Activated naive CD8-positive, alpha-beta T cell treated with anti-CD3 and anti-CD28 coated beads for 36 hours (primary cell): ENCODE measurements at regions not wholly inside any gene's neighbourhood (a gene's known extent, or its start where the extent isn't known, plus 50 kb on each side); places are given as distances from the start of the nearest gene placed in this dataset.

Experiments
- DNase-seq: peaks from one replicate; pipeline ENCODE4 v3.0.0; 2021
- H3K27ac Mint-ChIP-seq: one replicate; pipeline ENCODE4 v1.8.0; 2022; ENCODE audit warnings: mild to moderate bottlenecking, moderate library complexity, mixed read lengths
- H3K27me3 Mint-ChIP-seq: one replicate; pipeline ENCODE4 v1.8.0; 2022; ENCODE audit warnings: mild to moderate bottlenecking, mixed read lengths
- H3K36me3 Mint-ChIP-seq: one replicate; pipeline ENCODE4 v1.8.0; 2021; ENCODE audit warnings: mild to moderate bottlenecking, mixed read lengths
- H3K4me1 Mint-ChIP-seq: one replicate; pipeline ENCODE4 v1.8.0; 2021; ENCODE audit warnings: mixed read lengths
- H3K4me3 Mint-ChIP-seq: one replicate; pipeline ENCODE4 v1.8.0; 2022; ENCODE audit warnings: mild to moderate bottlenecking, moderate library complexity, mixed read lengths
- H3K9me3 Mint-ChIP-seq: one replicate; pipeline ENCODE4 v1.8.0; 2022; ENCODE audit warnings: mixed read lengths

DNA sequence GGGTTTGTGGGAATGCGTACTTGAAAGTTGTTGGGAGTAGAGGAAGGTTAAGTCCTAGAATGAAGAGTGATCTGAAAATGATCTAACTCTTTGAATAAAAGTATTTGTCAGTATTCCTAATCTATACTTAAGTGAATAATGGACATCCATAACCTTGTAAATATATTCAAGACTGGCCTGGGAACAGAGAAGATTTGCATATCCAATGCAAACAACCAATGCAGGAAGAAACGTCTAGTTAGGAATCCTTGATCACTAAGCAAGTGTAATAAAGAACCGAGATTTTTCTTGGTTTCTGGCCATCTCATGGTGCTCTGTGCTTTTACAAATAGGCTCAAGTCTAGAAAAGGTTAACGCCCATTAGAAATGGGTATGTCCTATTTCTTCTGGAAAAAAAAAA is 157.1 kb downstream of the RAB11FIP2 start:
- Mint-ChIP-seq H3K27me3 (peaks cover 42% of the 10 kb centered on the region), H3K4me3 (no peak overlapping the region), H3K27ac (no peak overlapping the region), H3K4me1 (peaks cover 2% of the 10 kb centered on the region), H3K36me3 (no peaks in the 10 kb centered on the region), H3K9me3 (no peaks in the 10 kb centered on the region)
- DNase-seq = no peak

DNA sequence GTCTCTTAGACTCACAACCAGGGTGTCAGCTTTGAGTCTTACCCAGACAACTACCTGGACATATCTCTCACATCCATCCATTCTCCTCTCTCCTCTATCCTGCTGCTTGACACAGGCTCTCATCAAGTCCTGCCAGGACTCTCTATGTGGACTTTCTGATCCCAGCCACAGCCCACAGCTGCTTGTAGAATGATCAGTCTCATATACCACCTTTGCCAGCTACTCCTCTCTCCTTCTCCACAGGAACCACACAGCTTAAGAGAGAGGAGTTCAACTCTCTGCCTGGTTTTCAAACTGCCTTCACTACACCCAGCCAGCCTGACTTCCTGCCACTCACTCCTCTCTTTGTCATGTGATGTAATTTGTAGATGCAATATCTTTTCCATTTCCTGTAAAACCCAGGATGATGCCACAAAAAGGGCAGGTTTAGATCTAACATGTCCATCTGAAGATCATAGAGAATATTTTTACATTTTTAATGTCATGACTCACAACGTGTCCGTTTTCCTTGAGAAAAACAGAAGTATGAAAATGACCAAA is 154.0 kb downstream of the RAB11FIP2 start:
- H3K36me3 Mint-ChIP-seq = no peaks in the 10 kb centered on the region
- no peak for DNase-seq
- H3K4me1 Mint-ChIP-seq = peaks cover 2% of the 10 kb centered on the region

DNA sequence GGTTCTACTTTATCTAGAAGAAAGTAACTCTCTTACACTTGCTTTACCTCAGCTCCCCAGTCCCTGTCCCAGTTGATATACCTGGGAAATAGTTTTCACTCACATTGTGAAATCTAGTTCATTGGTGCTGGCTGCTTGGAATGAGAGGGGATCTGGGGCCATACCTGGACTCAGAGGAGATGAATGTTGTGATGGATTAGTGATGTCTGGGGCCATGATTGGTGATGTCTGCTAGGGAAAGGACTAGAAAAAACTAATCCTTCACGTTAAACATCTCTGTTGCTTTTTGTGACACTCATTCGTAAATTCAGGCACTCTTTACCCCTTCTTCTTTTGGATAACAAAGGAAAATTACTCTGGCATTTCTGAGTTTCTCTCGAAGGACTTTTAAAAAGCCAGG is 152.4 kb downstream of the RAB11FIP2 start:
- Mint-ChIP-seq H3K4me3 (no peak overlapping the region), H3K4me1 (peaks cover 2% of the 10 kb centered on the region), H3K27ac (no peak overlapping the region), H3K27me3 (peaks cover 23% of the 10 kb centered on the region), H3K36me3 (no peaks in the 10 kb centered on the region), H3K9me3 (peaks cover 6% of the 10 kb centered on the region)
- no peak for DNase-seq

More for the DNA sequence above, 154.0 kb downstream of the RAB11FIP2 start:
- H3K9me3 Mint-ChIP-seq = peaks cover 6% of the 10 kb centered on the region
- no peak overlapping the region for H3K4me3 Mint-ChIP-seq
- H3K27me3 Mint-ChIP-seq = peaks cover 31% of the 10 kb centered on the region
- H3K27ac Mint-ChIP-seq = no peak overlapping the region

DNA sequence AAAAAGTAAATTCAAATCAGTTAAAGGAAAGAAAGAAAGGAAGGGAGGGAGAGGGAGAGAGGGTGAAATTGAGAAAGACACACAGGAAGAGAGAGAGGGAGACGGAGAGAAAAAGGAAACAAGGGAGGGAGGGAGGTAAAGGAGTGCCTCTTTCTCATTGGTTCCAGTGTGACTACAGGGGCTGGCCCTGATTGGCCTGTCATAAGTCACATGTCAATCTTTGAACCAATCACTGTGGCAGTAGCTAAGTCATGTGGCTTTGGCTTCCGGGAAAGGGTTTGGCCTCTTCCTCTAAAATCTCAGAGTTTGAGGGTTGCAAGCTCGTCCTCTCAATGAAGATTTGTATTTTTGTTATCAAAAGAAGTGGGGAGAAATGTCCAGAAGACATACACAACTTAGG is 150.2 kb downstream of the RAB11FIP2 start:
- H3K4me1 Mint-ChIP-seq = peaks cover 2% of the 10 kb centered on the region
- DNase-seq = no peak
- H3K27ac Mint-ChIP-seq = no peak overlapping the region
- peaks cover 21% of the 10 kb centered on the region for H3K27me3 Mint-ChIP-seq
- no peak overlapping the region for H3K4me3 Mint-ChIP-seq
- no peaks in the 10 kb centered on the region for H3K36me3 Mint-ChIP-seq
- peaks cover 6% of the 10 kb centered on the region for H3K9me3 Mint-ChIP-seq

DNA sequence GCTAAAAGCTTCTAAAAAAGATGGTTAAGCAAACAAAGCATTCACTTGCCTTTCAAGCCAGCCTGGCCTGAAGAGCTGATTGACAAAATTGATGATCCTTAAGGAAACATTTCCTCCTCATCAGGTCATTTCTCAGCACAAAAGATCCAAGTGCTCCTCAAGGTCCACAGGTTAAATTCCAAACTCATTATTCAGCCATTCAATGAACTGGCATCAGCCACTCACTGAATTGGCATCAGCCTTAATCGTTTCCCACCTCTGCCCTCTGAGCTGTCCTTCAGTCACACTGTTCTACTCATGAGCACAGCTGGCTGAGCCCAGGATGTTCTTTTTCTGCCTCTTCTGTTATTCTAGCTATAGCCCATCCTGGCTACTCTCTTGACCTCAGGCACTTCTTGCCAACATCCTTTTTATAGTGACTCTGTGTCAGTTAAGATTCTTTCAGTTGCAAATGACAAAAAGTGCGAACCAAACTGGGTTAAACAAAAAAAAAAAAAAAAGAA is 147.5 kb downstream of the RAB11FIP2 start:
- H3K4me1 Mint-ChIP-seq = no peaks in the 10 kb centered on the region

DNA sequence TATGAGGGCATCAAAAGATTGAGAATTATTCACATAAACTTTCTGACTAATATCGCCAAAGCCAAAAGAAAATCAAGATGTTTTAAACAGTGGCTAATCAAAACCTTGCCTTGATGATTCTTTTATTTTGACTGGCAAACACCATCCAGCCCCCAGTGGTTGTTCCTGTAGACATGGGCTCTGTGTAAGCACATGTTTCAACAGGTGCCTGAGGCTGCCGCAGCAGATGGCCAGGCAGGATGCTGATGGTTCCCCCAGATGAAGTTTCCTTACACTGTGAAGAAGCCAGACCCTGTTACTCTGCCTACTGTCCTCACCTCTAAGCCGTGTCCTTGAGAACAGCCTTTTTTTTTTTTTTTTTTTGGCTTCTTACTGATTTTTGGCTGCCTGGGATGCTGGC is 146.5 kb downstream of the RAB11FIP2 start:
- peaks cover 11% of the 10 kb centered on the region for H3K27me3 Mint-ChIP-seq
- no peaks in the 10 kb centered on the region for H3K4me1 Mint-ChIP-seq
- H3K9me3 Mint-ChIP-seq = peaks cover 6% of the 10 kb centered on the region
- DNase-seq = no peak
- no peaks in the 10 kb centered on the region for H3K36me3 Mint-ChIP-seq
- H3K27ac Mint-ChIP-seq = no peak overlapping the region
- H3K4me3 Mint-ChIP-seq = no peak overlapping the region

More for the DNA sequence above, 147.5 kb downstream of the RAB11FIP2 start:
- Mint-ChIP-seq H3K27me3 (peaks cover 7% of the 10 kb centered on the region), H3K27ac (no peak overlapping the region), H3K4me3 (no peak overlapping the region), H3K9me3 (peaks cover 6% of the 10 kb centered on the region), H3K36me3 (no peaks in the 10 kb centered on the region)
- DNase-seq = no peak

DNA sequence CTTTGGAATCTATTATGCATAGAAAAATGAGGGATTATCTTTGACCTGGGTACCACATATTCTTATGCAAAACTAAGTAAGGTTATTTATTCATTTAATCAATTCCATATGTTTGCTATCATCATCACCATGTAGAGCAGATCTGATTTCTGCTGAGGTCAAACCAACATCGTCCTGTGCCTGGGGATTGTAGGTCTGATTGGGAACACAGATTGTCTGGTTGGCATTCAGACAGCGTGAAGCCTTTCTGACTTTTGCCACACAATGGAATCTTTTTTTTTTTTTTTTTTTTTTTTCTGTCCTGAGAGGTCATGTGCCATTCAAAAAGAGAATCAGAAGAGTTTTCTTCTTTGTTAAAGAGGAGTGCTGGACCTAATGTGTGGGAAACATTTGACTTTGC is 142.9 kb downstream of the RAB11FIP2 start:
- Mint-ChIP-seq H3K4me3 (no peak overlapping the region), H3K36me3 (no peaks in the 10 kb centered on the region), H3K4me1 (no peaks in the 10 kb centered on the region), H3K27me3 (peaks cover 29% of the 10 kb centered on the region), H3K9me3 (no peaks in the 10 kb centered on the region), H3K27ac (no peak overlapping the region)
- no peak for DNase-seq

DNA sequence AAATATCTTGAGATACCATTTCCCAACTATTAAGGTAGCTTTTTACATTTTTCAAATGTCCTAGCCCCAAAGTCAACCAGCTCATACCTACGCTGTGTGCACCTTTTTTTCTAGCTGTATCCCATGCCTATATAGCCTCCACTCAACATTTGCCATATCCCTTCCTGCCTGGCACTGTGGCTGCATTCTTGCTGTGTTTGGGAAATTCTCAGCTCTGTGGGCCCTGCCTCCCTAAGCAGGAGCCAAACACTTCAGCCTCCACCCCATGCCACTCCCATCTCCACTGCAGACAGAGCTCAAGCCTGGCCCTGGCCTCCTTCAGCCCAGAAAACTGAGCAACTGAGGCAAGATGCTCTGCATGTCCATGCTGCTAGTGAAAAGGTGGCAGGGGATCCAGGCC is 141.3 kb downstream of the RAB11FIP2 start:
- H3K9me3 Mint-ChIP-seq = no peaks in the 10 kb centered on the region
- no peaks in the 10 kb centered on the region for H3K4me1 Mint-ChIP-seq
- no peak for DNase-seq
- H3K27me3 Mint-ChIP-seq = peaks cover 37% of the 10 kb centered on the region
- H3K4me3 Mint-ChIP-seq = no peak overlapping the region
- no peaks in the 10 kb centered on the region for H3K36me3 Mint-ChIP-seq
- H3K27ac Mint-ChIP-seq = no peak overlapping the region

DNA sequence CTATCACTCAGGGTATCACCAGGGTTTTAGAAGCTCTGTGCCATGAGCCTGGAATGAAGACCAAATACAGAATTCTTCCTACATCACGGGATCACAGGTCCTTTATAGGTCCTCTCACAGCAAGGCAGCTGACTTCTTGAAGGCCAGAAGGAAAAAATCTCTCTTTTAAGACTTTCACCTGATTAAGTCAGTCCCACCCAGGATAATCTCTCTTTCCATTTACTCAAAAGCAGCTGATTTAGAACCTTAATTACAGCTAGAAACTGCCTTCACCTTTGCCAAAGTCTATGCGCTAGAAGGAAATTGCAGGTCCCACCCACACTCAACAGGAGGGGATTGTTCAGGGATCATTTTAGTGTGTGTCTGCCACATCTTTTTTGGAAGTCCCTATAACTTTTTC is 135.1 kb downstream of the RAB11FIP2 start:
- no peak overlapping the region for H3K4me3 Mint-ChIP-seq
- no peaks in the 10 kb centered on the region for H3K9me3 Mint-ChIP-seq
- no peak overlapping the region for H3K27ac Mint-ChIP-seq
- H3K4me1 Mint-ChIP-seq = no peaks in the 10 kb centered on the region
- no peak for DNase-seq
- H3K27me3 Mint-ChIP-seq = peaks cover 46% of the 10 kb centered on the region
- H3K36me3 Mint-ChIP-seq = no peaks in the 10 kb centered on the region

DNA sequence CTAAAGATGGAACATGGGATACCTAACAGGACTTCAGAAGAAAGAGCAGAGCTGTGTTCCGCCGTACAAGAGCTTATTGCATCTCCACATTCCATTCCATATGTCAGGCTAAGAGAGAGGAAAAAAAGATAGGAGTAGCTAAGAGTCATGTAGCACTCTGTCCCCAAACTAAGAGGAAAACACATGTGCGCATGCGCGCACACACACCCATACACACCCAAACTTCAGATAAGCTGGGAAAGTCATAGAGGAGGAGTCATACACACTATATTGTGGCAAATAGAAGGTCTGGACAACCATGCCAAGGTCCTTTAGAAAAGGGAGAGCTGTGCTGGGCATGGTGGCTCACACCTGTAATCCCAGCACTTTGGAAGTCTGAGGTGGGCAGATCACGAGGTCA is 132.4 kb downstream of the RAB11FIP2 start:
- Mint-ChIP-seq H3K36me3 (no peaks in the 10 kb centered on the region), H3K9me3 (no peaks in the 10 kb centered on the region), H3K4me1 (no peaks in the 10 kb centered on the region), H3K4me3 (no peak overlapping the region), H3K27me3 (peaks cover 34% of the 10 kb centered on the region), H3K27ac (no peak overlapping the region)
- no peak for DNase-seq

DNA sequence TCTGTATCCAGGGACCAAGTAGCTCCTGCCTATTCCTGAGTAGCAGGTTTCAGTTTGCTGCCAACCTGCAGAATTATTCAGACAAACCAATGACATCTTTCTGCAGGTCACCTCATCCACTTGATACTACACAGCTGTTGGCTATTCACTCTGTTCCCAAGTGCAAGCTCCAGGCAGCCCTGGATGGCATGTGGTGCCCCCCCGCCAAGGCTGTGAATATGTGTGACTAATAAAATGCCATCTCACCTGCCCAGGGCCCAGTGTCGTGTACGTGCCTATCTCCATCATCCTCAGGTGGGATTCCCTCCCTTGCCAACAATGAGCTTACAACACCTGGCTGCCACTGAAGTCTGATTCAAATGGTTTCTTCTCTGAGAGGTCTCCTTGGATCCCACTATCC is 125.8 kb downstream of the RAB11FIP2 start:
- Mint-ChIP-seq H3K4me1 (no peaks in the 10 kb centered on the region), H3K27me3 (no peaks in the 10 kb centered on the region), H3K4me3 (no peak overlapping the region), H3K27ac (no peak overlapping the region), H3K9me3 (no peaks in the 10 kb centered on the region), H3K36me3 (no peaks in the 10 kb centered on the region)
- no peak for DNase-seq

DNA sequence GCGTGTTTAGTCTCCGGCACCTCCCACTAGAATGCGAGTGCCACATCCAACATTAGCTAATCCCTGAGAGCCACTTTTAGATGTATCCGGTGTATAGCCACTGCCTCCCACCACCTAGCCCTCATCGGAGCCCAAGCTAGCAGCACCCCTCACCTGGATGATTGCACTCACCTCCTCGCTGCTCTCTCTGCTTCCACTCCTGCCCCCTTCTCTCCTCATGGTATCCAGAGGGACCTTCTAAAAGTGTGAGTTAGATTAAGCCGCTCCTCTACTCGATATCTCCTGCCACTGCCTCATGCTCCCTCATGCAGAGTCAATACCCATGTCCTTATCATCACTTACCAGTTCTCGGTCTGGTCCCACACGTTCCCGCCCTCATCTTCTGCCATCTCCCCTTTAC is 125.3 kb downstream of the RAB11FIP2 start:
- H3K27ac Mint-ChIP-seq = no peak overlapping the region
- no peaks in the 10 kb centered on the region for H3K36me3 Mint-ChIP-seq
- no peaks in the 10 kb centered on the region for H3K9me3 Mint-ChIP-seq

DNA sequence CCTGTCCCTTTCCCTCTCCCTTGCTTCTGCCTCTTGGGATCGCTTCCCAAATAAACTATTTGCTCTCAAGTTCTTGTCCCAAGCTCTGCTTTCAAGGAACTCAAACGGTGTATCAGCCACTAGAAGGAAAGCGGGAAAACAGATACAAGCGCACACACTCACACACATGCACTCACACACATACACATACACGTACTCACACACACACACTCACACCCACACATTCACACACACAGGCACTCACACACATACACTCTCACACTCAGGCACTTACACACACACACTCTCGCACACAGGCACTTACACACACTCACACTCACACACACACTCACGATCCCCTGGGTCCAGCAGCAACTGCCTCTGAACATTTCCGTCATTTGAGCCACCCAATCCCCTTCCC is 121.9 kb downstream of the RAB11FIP2 start:
- H3K27me3 Mint-ChIP-seq = peaks cover 9% of the 10 kb centered on the region

More for the DNA sequence above, 125.3 kb downstream of the RAB11FIP2 start:
- no peak for DNase-seq
- H3K4me3 Mint-ChIP-seq = no peak overlapping the region
- no peaks in the 10 kb centered on the region for H3K4me1 Mint-ChIP-seq
- no peaks in the 10 kb centered on the region for H3K27me3 Mint-ChIP-seq

DNA sequence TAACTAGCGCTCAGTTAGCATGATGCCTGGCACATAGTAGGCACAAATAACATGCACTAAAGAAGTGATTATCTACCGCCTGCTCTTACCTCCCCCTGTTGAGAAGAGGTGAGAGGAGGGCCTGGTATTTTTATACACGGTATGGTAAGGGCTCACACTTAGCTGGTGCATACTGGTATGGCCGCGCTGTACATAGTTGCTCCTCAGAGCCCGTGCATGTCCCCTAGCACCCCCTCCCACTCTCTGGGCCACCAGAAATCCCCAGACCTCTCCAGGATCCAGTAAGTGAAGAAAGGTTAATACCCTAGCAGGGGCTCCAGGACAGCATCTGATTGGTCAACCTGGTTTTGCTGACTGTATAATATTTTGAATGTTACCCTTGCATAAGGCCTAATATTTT is 121.4 kb downstream of the RAB11FIP2 start:
- H3K4me1 Mint-ChIP-seq = no peaks in the 10 kb centered on the region

More for the DNA sequence above, 121.9 kb downstream of the RAB11FIP2 start:
- Mint-ChIP-seq H3K36me3 (no peaks in the 10 kb centered on the region), H3K4me3 (no peak overlapping the region), H3K4me1 (no peaks in the 10 kb centered on the region), H3K9me3 (no peaks in the 10 kb centered on the region), H3K27ac (no peak overlapping the region)
- DNase-seq = no peak

DNA sequence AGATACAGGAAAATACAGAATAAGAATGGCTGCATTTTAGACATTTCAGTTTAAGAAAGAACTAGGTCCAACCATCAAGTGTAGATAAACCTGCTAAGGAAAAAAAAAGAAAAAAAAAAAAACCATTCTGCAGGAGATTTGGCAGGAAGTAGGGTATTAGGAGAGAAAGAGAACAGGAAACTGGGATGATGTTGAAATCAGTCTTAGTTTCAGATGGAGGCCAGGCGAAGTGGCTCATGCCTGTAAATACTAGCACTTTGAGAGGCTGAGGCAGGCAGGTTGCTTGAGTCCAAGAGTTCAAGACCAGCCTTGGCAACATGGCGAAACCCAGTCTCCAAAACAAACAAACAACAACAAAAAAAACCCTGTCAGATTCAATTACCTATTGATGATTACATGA is 120.2 kb downstream of the RAB11FIP2 start:
- Mint-ChIP-seq H3K36me3 (no peaks in the 10 kb centered on the region), H3K27me3 (peaks cover 11% of the 10 kb centered on the region), H3K27ac (no peak overlapping the region), H3K4me3 (no peak overlapping the region), H3K4me1 (no peaks in the 10 kb centered on the region), H3K9me3 (no peaks in the 10 kb centered on the region)
- DNase-seq = no peak

More for the DNA sequence above, 121.4 kb downstream of the RAB11FIP2 start:
- Mint-ChIP-seq H3K36me3 (no peaks in the 10 kb centered on the region), H3K27ac (no peak overlapping the region), H3K27me3 (peaks cover 11% of the 10 kb centered on the region), H3K4me3 (no peak overlapping the region), H3K9me3 (no peaks in the 10 kb centered on the region)
- DNase-seq = no peak

DNA sequence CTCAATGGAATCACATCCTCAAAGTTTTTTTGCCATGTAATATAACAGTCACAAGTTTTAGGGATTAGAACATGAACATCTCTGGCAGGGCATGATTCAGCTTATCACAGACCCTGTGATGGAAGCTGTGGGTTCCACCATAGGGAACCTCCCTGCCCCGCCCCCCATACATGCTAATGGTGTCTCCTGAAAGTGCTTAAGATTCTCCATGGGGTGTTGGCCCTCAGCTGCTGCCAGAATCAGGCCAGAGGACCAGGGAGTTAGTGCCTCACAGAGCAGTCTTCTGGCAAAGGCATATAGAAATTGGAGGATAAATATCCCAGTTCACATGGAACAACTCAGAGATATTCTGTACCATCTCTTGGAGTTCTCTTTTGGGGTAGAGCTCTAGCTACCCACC is 119.4 kb downstream of the RAB11FIP2 start:
- no peaks in the 10 kb centered on the region for H3K36me3 Mint-ChIP-seq
- no peaks in the 10 kb centered on the region for H3K4me1 Mint-ChIP-seq
- no peak overlapping the region for H3K4me3 Mint-ChIP-seq
- no peaks in the 10 kb centered on the region for H3K9me3 Mint-ChIP-seq
- H3K27ac Mint-ChIP-seq = no peak overlapping the region
- peaks cover 11% of the 10 kb centered on the region for H3K27me3 Mint-ChIP-seq
- DNase-seq = no peak
